ENCODE measurements at regions not wholly inside any gene's neighbourhood (a gene's known extent, or its start where the extent isn't known, plus 50 kb on each side); places are given as distances from the start of the nearest gene placed in this dataset.
A peak's percentile ranks its signal among the peaks of the same experiment; 100 is the strongest.

- H3K4me3 Mint-ChIP-seq: no peak overlapping the region
- CTCF ChIA-PET: interaction anchor here (1.0 to 1.2 kb wide), 2 partner anchors 8 to 225 kb away, joined by 3 read pairs; no protein-coding TSS in a partner anchor
- POLR2A ChIA-PET: no interaction called here
- DNase-seq (ENCODE audit: low spot score): no peak
- H3K4me1 Mint-ChIP-seq: peaks cover 36% of the 10 kb centered on the region
- ATAC-seq: no peak
- TF ChIP-seq ETV6 (CRISPR knock-in tag; IDR thresholded peaks at IDR 0.05) (no peak), USF2 (CRISPR knock-in tag; IDR thresholded peaks at IDR 0.05) (no peak), GABPB1 (CRISPR knock-in tag; IDR thresholded peaks at IDR 0.05) (0 out of 2 replicates have a peak, but pooled peaks have one; percentile 15)
- peaks cover 12% of the 10 kb centered on the region for H3K36me3 Mint-ChIP-seq
- peaks cover 12% of the 10 kb centered on the region for H3K9me3 Mint-ChIP-seq
- no peaks in the 10 kb centered on the region; the same call in none of the 2 replicates for H3K27me3 Mint-ChIP-seq (ENCODE audit: low read depth)
- H3K27ac Mint-ChIP-seq: no peak overlapping the region
Observed at GRCh38 chr20:50416269-50417022, 93.7 kb upstream of the PTPN1 start.

- ATAC-seq: no peak
- H3K9me3 Mint-ChIP-seq: peaks cover 17% of the 10 kb centered on the region
- no peaks in the 10 kb centered on the region; the same call in 1 of the 2 replicates for H3K27me3 Mint-ChIP-seq (ENCODE audit: low read depth)
- peaks cover 12% of the 10 kb centered on the region for H3K36me3 Mint-ChIP-seq
- H3K4me1 Mint-ChIP-seq: peaks cover 30% of the 10 kb centered on the region
- H3K27ac Mint-ChIP-seq: no peak overlapping the region
- no peak for DNase-seq (ENCODE audit: low spot score)
- no peak overlapping the region for H3K4me3 Mint-ChIP-seq
- ChIA-PET CTCF (no interaction called here), POLR2A (no interaction called here)
- TF ChIP-seq MAX (CRISPR knock-in tag; IDR thresholded peaks at IDR 0.05) (no peak), FOXP1 (CRISPR knock-in tag; IDR thresholded peaks at IDR 0.05; ENCODE audit: borderline replicate concordance) (no peak), JAZF1 (CRISPR knock-in tag; IDR thresholded peaks at IDR 0.05) (no peak), E2F1 (CRISPR knock-in tag; IDR thresholded peaks at IDR 0.05) (no peak), ZNF317 (CRISPR knock-in tag; IDR thresholded peaks at IDR 0.05; ENCODE audit: borderline replicate concordance, low read depth) (no peak), CBFB (CRISPR knock-in tag; IDR thresholded peaks at IDR 0.05; ENCODE audit: low read depth) (no peak), CDX4 (CRISPR knock-in tag; IDR thresholded peaks at IDR 0.05; ENCODE audit: borderline replicate concordance) (no peak), ZNF281 (CRISPR knock-in tag; IDR thresholded peaks at IDR 0.05) (no peak), IRF1 (CRISPR knock-in tag; IDR thresholded peaks at IDR 0.05) (no peak), ZNF671 (CRISPR knock-in tag; IDR thresholded peaks at IDR 0.05) (no peak), AFF4 (CRISPR knock-in tag; IDR thresholded peaks at IDR 0.05; ENCODE audit: borderline replicate concordance) (no peak), ZNF416 (CRISPR knock-in tag; IDR thresholded peaks at IDR 0.05) (no peak), E2F4 (CRISPR knock-in tag; IDR thresholded peaks at IDR 0.05; ENCODE audit: borderline replicate concordance, low read depth) (no peak), ATF6 (CRISPR knock-in tag; IDR thresholded peaks at IDR 0.05) (no peak)
Observed at GRCh38 chr20:50417023-50417329, 93.2 kb upstream of the PTPN1 start.

Measured in WTC11 (cell line).